GM19035 (cell line): ENCODE measurements at regions not wholly inside any gene's neighbourhood (a gene's known extent, or its start where the extent isn't known, plus 50 kb on each side); places are given as distances from the start of the nearest gene placed in this dataset.

ENCODE experiments used
- ATAC-seq: cut with Tn5 transposase; IDR thresholded peaks from one replicate; pipeline ENCODE4 v1.9.1; 2021; ENCODE audit not compliant: unreplicated experiment

- ATAC-seq = no peak
Measured at GRCh38 chr7:20267482-20267881, 50.3 kb upstream of the MACC1 start.

- no peak for ATAC-seq
Measured at GRCh38 chr7:20268824-20269223, 51.6 kb upstream of the MACC1 start.

- no peak for ATAC-seq
Measured at GRCh38 chr7:20269726-20270125, 52.5 kb upstream of the MACC1 start.

- ATAC-seq = peak; percentile 13
Measured at GRCh38 chr7:20270371-20270770, 53.2 kb upstream of the MACC1 start.

- peak; percentile 99 for ATAC-seq
Measured at GRCh38 chr7:20270867-20271266, 53.7 kb upstream of the MACC1 start.

GRCh38 chr7:20275637-20276036 is 55.1 kb upstream of the ITGB8 start:
- no peak for ATAC-seq

- no peak for ATAC-seq
Measured at GRCh38 chr7:20276705-20277472, 53.8 kb upstream of the ITGB8 start.

- no peak for ATAC-seq
Measured at GRCh38 chr7:20279979-20280378, 50.7 kb upstream of the ITGB8 start.

GRCh38 chr7:20280475-20281351 is 50.0 kb upstream of the ITGB8 start:
- ATAC-seq = no peak
